ENCODE measurements at regions not wholly inside any gene's neighbourhood (a gene's known extent, or its start where the extent isn't known, plus 50 kb on each side); places are given as distances from the start of the nearest gene placed in this dataset.

GRCh38 chr1:112317140-112317539 is 78.9 kb upstream of the CTTNBP2NL start:
- no peak for DNase-seq (ENCODE audit: low read depth in 2 of 3, low spot score in 1 of 3)

DNA sequence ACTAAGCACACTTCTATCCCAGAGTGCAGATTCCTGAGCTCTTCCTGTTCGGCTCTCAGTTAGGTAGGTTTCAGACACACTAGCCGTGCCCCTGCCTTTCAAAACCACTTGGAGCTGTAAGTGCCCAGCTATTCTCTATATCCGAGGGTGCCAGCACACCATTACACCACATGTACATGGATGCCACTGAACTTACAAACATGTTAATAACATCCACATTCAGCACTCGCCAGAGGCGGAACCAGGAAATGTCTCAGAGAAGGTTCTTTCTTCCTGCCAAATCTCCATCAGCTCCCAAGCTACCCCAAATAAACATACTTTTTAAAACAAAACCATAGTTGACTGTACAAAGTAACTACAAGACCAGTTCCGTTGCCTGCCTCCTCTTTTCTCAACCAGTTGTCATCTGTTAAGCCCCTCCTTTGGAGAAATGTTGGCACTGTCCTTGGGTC is 78.4 kb upstream of the CTTNBP2NL start:
- DNase-seq (ENCODE audit: low read depth in 2 of 3, low spot score in 1 of 3): no peak

DNA sequence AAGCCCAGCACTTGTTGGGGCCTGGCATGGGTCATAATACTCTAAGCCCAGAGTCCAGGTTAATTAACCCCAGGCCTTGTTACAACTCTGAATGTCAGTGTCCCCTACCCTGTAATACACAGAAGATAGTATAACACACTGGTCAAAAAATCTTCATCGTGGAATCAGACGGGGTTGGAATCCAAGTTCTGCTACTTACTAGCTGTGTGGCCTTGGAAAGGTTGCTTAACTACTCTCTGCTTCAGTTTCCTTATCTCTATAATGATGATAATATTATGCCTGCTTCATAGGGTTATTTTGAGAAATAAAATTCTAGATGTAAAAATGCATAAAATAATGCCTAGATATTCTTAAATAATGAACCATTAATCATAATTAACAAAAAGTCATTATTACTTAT is 77.8 kb upstream of the CTTNBP2NL start:
- no peak for DNase-seq (ENCODE audit: low read depth in 2 of 3, low spot score in 1 of 3)

DNA sequence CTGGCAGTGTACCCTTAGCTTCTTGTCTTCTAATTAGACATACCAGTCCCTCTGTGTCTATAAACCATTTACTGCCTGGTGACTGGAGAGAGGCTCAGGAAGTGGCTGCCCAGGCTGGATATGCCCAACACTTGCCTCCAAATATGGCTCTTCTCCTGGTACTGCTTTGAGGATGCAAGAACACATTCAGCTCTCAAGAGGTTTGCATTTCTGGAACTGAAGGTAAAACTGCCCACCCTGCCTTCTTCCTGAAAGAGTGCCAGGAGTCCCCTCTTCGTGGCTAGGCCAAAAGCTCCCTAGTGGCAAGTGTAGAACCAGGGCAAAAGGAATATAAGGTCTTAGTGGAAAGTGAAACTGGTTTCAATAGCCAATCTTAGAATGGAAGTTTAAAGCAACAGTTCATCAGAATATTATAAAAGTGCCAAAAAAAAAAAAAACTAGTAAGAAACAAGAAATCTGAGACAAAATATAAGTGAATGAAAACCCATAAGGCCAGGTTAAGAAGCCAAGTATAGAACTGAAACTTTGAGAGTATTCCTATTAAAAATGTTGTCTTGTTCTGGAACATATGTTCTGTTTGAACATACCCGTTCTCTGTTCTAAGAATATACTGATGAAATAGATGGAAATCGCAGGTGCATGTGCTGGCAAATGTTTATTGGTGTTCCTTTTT is 77.2 kb upstream of the CTTNBP2NL start:
- no peak for DNase-seq (ENCODE audit: low read depth in 2 of 3, low spot score in 1 of 3)

DNA sequence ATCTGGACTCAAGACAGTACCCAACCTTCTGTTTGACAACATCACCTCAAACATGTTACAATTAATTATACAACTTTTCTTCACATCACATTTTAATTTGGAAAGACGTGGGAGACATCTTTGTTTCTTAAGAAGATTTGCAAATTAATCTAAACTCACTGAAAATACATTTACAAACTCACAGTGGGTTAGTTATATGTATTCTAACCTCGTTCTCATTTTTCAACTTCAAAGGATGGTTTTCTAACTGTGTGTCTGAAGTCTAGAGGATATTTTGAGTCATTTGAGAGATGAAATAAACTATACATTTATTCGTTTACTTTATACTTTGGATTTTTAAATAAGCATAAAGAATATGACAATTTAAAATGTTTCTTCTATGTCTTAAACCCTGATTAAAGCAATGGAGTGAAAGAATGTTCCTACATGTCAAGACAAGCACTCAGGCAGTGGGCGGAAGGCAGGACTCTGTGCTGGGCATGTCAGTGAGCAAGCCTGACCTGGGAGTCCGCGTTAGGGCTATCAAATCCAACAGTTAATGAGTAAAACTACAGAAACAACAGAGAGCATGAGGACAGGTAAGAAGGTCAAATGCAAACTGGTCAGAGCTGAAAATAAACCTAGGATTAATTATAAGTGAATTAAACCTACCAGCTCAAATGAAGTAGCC is 76.5 kb upstream of the CTTNBP2NL start:
- DNase-seq (ENCODE audit: low read depth in 2 of 3, low spot score in 1 of 3): no peak

- DNase-seq (ENCODE audit: low read depth in 2 of 3, low spot score in 1 of 3): no peak
Observed at GRCh38 chr1:112320058-112320457, 76.0 kb upstream of the CTTNBP2NL start.

- DNase-seq (ENCODE audit: low read depth in 2 of 3, low spot score in 1 of 3): no peak
Observed at GRCh38 chr1:112322018-112322417, 74.0 kb upstream of the CTTNBP2NL start.

DNA sequence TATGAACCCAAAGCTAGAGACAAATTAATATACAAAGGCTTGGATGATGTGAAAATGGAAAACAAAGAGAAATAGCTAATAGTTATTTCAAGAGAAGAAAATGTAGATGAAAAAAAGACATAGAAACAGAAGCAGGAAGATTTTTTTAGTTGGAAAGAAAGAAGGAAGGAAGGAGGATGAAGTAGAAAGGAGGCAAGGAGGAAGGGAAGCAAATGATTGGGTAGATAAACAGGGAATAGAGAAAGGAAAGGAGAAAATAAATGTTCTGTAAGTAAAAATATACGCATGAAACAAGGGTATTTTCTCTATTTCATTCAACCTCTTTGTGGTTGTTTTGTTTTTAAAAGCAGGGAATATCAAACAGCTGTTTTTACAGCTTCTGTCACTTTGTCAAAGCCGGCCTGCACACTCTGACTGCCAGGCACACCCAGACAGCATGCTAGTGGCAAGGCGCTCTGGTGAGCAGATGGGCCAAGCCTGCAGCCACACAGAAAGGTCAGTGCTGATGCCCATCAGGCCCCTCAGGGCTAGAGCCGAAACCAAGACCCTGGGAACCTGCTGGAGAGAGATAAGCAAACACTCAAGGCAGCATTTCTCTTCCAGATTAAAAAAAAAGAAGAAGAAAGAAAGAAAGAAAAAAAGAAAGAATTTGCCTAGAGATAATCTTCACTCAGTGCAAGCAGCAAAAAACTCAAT is 72.9 kb upstream of the CTTNBP2NL start:
- no peak for DNase-seq (ENCODE audit: low read depth in 2 of 3, low spot score in 1 of 3)

GRCh38 chr1:112325504-112325903 is 70.5 kb upstream of the CTTNBP2NL start:
- DNase-seq (ENCODE audit: low read depth in 2 of 3, low spot score in 1 of 3): no peak

DNA sequence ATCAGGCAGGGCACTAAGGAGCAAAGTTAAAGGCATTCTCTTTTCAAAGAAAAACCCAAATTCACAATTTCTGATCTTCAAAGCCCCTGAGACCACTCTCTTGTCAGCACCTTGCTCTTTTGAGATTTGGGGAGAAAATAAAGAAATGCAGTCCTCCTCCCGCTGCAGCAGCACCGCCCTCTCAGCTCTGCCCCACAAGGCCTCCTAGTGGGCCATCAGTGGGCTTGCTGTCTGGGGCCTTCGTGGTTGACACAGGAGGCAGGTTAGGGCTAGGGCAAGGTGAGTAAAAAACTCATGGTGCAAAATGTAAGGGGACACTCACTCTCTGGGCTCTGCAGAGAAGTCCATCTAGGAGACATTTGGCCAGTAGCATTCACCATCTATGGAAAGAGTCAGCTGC is 67.4 kb upstream of the CTTNBP2NL start:
- no peak for DNase-seq (ENCODE audit: low read depth in 2 of 3, low spot score in 1 of 3)

DNA sequence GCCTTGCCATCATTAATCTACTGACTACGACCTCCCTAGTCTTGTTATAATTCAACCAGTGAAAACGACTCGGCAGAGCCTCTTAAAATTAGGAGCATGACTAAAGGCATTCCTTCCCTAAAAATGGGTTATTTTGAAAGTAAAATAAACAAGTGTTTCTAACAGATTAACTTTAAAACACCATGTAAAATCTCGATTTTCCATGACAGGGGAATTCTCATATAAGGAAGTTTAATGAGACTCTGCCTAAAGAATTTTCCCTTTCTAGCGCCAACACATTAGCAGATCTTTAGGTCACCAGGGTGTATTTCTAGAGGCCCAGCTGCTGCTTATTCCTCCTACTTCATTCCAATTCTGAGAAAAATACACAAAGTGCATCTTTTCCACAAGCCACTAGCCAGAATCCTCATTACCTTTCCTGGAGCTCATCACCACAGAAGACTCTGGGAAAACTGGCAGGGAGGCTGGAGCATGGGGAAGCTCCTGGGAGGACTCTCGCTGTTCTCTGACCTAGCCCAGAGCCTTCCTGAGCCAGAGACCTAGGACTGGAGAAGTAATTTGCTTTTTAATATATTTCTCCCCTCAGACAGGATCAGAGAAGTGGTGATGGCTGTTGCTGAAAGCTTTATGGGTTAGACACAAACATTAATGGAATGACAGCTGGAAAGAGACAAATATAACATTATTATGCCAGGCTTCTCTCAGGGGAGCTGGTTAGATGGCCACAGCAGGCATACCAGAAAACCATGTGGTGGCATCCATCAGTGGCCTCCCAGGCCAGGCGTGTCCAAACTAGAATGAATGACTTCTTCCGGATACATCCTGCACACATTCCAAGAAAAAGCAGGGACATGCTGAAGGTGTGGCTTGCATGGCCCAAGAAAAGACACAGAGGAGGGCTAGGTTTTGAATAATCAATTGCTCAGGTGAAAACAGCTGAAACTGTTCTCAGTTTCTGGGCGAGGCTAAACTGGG is 63.6 kb upstream of the CTTNBP2NL start:
- DNase-seq (ENCODE audit: low read depth in 2 of 3, low spot score in 1 of 3): no peak

DNA sequence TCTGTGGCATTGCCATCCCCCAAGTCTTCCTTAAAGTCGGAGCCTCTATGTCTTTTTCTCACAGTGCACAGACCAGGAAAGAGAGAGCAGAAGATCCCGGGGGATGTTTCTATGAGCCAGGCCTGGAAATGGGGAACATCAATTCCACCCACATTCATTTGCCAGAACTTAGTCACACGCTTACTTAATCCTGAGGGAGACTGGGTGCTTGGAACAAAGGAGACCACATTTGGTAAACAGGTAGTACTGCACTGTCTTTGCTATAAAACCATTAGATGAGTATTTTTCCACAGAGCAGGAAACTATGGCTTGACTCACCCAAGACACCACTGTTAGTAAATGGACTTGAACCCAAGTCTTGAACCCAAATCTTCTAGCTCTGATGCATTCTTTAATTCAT is 60.7 kb upstream of the CTTNBP2NL start:
- no peak for DNase-seq (ENCODE audit: low read depth in 2 of 3, low spot score in 1 of 3)

DNA sequence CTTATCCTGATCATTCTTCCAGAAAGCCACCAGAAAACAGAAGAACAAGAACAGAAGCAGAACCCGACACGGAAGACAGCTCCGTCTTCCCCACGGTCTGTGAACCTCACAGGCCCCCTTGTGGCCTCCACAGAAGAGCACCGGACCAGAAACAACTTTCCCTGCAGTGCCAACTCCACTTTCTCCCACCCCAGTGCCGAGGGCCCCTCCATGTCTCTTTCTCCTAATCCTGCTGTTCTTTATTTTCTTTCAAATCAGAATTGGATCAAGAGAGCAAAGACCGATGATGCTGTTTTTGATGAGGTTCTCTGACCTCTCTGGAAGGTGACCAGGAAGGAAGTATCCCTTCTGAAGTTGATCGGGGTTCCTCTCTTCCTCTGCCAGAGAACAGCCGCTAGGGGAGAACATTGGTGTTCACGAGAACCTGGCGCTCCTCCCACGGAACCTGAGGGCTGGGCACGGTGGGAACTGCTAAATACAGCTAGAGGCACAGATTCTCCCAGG is 58.9 kb upstream of the CTTNBP2NL start:
- no peak for DNase-seq (ENCODE audit: low read depth in 2 of 3, low spot score in 1 of 3)

- DNase-seq (ENCODE audit: low read depth in 2 of 3, low spot score in 1 of 3): no peak
Observed at GRCh38 chr1:112341986-112342385, 54.0 kb upstream of the CTTNBP2NL start.

DNA sequence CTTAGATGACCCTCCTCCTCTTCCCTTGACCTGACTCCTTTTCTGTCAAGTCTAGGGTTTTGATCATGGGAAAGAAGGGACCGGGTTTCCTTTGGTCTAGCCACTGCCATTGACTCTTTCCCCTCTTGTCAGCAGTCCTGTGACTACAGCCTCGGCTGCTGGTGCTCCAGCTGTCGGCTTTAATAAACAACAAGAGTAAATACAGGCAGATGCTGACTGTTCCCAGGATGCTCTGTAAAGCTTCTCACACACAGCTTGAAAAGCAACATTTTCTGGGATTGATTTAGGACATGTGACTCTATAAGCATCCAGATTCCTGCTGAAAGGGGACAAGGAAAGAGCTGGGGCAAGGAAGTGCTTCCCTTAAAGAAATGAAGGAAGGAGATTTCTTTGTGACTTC is 53.5 kb upstream of the CTTNBP2NL start:
- no peak for DNase-seq (ENCODE audit: low read depth in 2 of 3, low spot score in 1 of 3)

GRCh38 chr1:112344754-112345423 is 51.1 kb upstream of the CTTNBP2NL start:
- no peak for DNase-seq (ENCODE audit: low read depth in 2 of 3, low spot score in 1 of 3)
